Heart left ventricle (tissue), 16 donors: ENCODE measurements at regions not wholly inside any gene's neighbourhood (a gene's known extent, or its start where the extent isn't known, plus 50 kb on each side); places are given as distances from the start of the nearest gene placed in this dataset.

Experiments used
- ATAC-seq, 4 donors: fragments of 200-7000 bp; cut with Tn5 transposase; one replicate each; pipeline ENCODE4 v1.9.1; 2020 to 2022; ENCODE audit warnings: moderate library complexity in 4 of 4, mild to moderate bottlenecking in 3 of 4, moderate number of reproducible peaks in 1 of 4
- DNase-seq, 5 donors: peaks; one replicate each; pipeline ENCODE4 v3.0.0-alpha.2; 2020
- H3K27ac ChIP-seq, 12 donors: fragments of 200-600 bp; sonication (generic) in 4 of 12; one replicate each; pipeline versions ENCODE4 v1.5.0 to v1.8.0; 2016 to 2022; ENCODE audit warnings: mild to moderate bottlenecking in 2 of 12
- H3K27me3 ChIP-seq, 9 donors: fragments of 200-600 bp; sonication (generic) in 2 of 9; one replicate each; pipeline versions ENCODE4 v1.5.1 to v1.8.0; 2016 to 2022; ENCODE audit warnings: mild to moderate bottlenecking in 3 of 9
- H3K36me3 ChIP-seq, 9 donors: fragments of 200-600 bp; sonication (generic) in 2 of 9; one replicate each; pipeline versions ENCODE4 v1.5.0 to v1.8.0; 2018 to 2022; ENCODE audit warnings: mild to moderate bottlenecking in 2 of 9
- H3K4me1 ChIP-seq, 12 donors: fragments of 200-600 bp; sonication (generic) in 4 of 12; one replicate each; pipeline versions ENCODE4 v1.5.0 to v1.8.0; 2016 to 2022; ENCODE audit warnings: mild to moderate bottlenecking in 3 of 12
- H3K4me3 ChIP-seq, 12 donors: fragments of 200-600 bp; sonication (generic) in 4 of 12; one replicate each; pipeline versions ENCODE4 v1.5.0 to v1.8.0; 2017 to 2022; ENCODE audit warnings: mild to moderate bottlenecking in 9 of 12, moderate library complexity in 4 of 12
- H3K9me3 ChIP-seq, 12 donors: fragments of 200-600 bp; sonication (generic) in 4 of 12; one replicate each; pipeline versions ENCODE4 v1.5.0 to v1.8.0; 2016 to 2022; ENCODE audit warnings: mild to moderate bottlenecking in 1 of 12
- POLR2A ChIP-seq, 2 donors: fragments of 450-650 bp; IDR thresholded peaks; one replicate each; pipeline ENCODE4 v1.6.1; 2017; ENCODE audit warnings: antibody characterized with exemption in 2 of 2, mild to moderate bottlenecking in 2 of 2, moderate library complexity in 2 of 2
- WGBS, 4 donors: extraction: QIAGEN DNeasy Blood & Tissue Kit in 2 of 4; methylation state at CpG; one replicate each; pipeline versions ENCODE4 v1.1.5 to v1.1.7; 2013 to 2018; 5-methylcytosine and 5-hydroxymethylcytosine counted together
- intact Hi-C, 10 donors: fragments of 100-400 bp; cut with DNase I; formaldehyde crosslinking; loops; one replicate each; pipeline versions ENCODE4 v1.11.1 to v1.14.2; 2022
- TF ChIP-seq, protein P1 (sequence below), 12 donors: fragments of 200-600 bp; sonication (generic) in 4 of 12; IDR thresholded peaks; one replicate each; pipeline versions ENCODE4 v1.5.0 to v1.8.0; 2018 to 2022; ENCODE audit warnings: antibody characterized with exemption in 12 of 12, mild to moderate bottlenecking in 5 of 12
- donor health status: ischemic (EF 13 %, LVEDD 7.1; RV severe dilation, severe dysfunction).
- donor health status: healthy with polysubstance abuse.
- donor health status: DM: no; HTN: yes; CAD: no.
- donor health status: DM: no; HTN: no; CAD: no.
- donor health status: ischemic (EF 25% LVEDD 6.9; RV normal size, moderate dysfunction).
- donor health status: ischemic (EF 25% LVEDD 5.7; RV mildly dilated, moderate dysfunction).
- donor health status: healthy.
- donor health status: DM: yes; HTN: yes; CAD: no.
- donor health status: ischemic (EF 35%, LVEDD 5.7; RV mildly dilated, moderate dysfunction).
- donor health status: nonischemic (EF 11% LVEDD 7.7; RV severe dilation, severe dysfunction).
- donor health status: DM: yes; HTN: yes; CAD: no.
- donor health status: PGD.
- donor health status: ischemic (EF 29% LVEDD 5.4; RV normal size, mild dysfunction).
- donor health status: nonischemic (EF 23%, LVEDD 6.1; RV moderate dilation, normal function).

DNA sequence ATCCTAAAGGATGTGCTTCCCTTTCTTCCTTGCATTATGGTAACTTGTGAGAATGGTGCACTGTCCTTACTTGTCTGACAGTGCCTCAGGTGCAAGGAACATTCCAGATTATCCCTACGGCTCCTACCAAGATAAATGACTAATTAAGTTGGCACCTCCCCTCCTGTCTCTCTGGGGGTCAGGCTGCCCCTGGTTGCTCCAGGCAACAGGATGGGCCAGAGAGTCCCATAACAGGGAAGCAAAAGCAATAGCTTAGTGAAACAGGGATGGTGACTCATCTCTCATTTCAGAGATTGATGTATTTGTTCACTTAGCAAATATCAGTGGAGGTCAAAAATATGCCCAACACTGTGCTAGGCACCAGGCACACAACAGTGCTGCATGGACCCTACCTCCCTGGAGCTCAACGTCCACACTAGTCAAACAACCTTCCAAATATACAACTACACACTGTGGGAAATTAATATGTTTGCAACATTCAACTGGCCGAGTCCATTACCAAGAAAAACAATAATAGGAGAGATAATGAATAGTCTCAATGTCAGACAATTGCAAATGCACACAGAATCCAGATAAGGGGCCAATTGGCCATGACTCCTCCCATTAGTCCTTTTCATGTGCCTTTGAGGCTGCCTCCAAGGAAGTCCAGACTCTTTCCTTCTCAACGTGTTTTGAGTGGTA, 249.0 kb downstream of the TLE3 start:
- H3K27me3 ChIP-seq: peaks cover 0 to 17% (median 0%) of the 10 kb centered on the region in 9 donors
- H3K27ac ChIP-seq: no peak overlapping the region
- H3K9me3 ChIP-seq: peaks cover 0 to 4% (median 0%) of the 10 kb centered on the region in 12 donors
- intact Hi-C loops: no loop called here
- no peak for ATAC-seq
- no peak for DNase-seq
- H3K36me3 ChIP-seq: no peaks in the 10 kb centered on the region
- WGBS, 4 donors: 42 to 48% (median 46%) methylated on average over 4 of the region's 4 CpGs
- no peak overlapping the region for H3K4me3 ChIP-seq
- H3K4me1 ChIP-seq: peaks cover 0 to 6% (median 0%) of the 10 kb centered on the region in 12 donors
- TF ChIP-seq, protein P1, sequence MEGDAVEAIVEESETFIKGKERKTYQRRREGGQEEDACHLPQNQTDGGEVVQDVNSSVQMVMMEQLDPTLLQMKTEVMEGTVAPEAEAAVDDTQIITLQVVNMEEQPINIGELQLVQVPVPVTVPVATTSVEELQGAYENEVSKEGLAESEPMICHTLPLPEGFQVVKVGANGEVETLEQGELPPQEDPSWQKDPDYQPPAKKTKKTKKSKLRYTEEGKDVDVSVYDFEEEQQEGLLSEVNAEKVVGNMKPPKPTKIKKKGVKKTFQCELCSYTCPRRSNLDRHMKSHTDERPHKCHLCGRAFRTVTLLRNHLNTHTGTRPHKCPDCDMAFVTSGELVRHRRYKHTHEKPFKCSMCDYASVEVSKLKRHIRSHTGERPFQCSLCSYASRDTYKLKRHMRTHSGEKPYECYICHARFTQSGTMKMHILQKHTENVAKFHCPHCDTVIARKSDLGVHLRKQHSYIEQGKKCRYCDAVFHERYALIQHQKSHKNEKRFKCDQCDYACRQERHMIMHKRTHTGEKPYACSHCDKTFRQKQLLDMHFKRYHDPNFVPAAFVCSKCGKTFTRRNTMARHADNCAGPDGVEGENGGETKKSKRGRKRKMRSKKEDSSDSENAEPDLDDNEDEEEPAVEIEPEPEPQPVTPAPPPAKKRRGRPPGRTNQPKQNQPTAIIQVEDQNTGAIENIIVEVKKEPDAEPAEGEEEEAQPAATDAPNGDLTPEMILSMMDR (IDR thresholded peaks at IDR 0.05): no peak
- no peak for TF ChIP-seq POLR2A (IDR thresholded peaks at IDR 0.05)

DNA sequence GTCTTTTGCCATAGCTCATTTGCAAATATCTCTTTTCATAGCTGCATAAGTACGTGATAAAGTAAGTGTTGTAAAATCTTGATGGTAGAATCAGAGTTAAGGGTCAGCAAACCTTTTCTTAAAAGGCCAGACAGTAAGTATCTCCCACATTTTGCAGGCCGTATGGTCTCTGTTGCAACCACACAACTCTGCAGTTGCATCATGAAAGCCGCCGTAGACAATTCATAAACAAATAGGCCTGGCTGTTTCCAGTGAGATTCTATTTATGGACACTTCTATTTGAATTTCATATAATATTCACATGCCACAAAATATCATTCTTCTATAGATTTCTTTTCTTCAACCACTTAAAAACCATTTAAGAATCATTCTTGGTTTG, 248.5 kb downstream of the TLE3 start:
- H3K9me3 ChIP-seq: peaks cover 0 to 4% (median 0%) of the 10 kb centered on the region in 12 donors
- intact Hi-C loops: no loop called here
- no peak overlapping the region for H3K4me3 ChIP-seq
- H3K27me3 ChIP-seq: peaks cover 0 to 14% (median 0%) of the 10 kb centered on the region in 9 donors
- H3K4me1 ChIP-seq: peaks cover 0 to 2% (median 0%) of the 10 kb centered on the region in 12 donors
- DNase-seq: no peak
- 83 to 87% (median 84%) methylated on average over 4 of the region's 4 CpGs for WGBS, 4 donors
- no peak overlapping the region for H3K27ac ChIP-seq
- TF ChIP-seq, protein P1 (IDR thresholded peaks at IDR 0.05): no peak
- TF ChIP-seq POLR2A (IDR thresholded peaks at IDR 0.05): no peak
- no peaks in the 10 kb centered on the region for H3K36me3 ChIP-seq
- no peak for ATAC-seq

DNA sequence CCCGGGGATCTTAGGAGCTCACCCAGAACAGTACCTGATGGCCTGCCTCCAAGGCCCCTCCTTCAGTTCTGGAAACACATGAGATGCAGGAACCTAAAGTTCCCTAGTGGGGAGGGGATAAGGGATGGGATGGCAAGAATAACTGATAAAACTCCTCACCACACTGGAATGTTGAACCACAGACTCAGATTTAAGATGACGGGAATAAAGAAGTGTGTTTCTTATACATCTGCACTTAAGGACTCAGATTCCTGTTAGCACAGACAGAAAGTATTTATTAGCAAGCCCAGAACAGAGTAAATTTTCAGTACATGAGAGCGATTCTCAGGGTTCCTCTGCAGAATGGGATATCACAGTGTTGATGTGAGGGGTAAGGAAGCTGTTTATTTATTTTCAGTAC, 245.2 kb downstream of the TLE3 start:
- Histone ChIP-seq H3K4me1 (no peaks in the 10 kb centered on the region), H3K9me3 (no peaks in the 10 kb centered on the region), H3K4me3 (no peak overlapping the region), H3K27me3 (peaks cover 0 to 21% (median 0%) of the 10 kb centered on the region in 9 donors), H3K36me3 (no peaks in the 10 kb centered on the region), H3K27ac (no peak overlapping the region)
- no peak for DNase-seq
- intact Hi-C loops: no loop called here
- no peak for ATAC-seq
- 90 to 96% (median 92%) methylated on average over 3 of the region's 3 CpGs for WGBS, 4 donors
- TF ChIP-seq, protein P1 (IDR thresholded peaks at IDR 0.05): no peak
- no peak for TF ChIP-seq POLR2A (IDR thresholded peaks at IDR 0.05)

DNA sequence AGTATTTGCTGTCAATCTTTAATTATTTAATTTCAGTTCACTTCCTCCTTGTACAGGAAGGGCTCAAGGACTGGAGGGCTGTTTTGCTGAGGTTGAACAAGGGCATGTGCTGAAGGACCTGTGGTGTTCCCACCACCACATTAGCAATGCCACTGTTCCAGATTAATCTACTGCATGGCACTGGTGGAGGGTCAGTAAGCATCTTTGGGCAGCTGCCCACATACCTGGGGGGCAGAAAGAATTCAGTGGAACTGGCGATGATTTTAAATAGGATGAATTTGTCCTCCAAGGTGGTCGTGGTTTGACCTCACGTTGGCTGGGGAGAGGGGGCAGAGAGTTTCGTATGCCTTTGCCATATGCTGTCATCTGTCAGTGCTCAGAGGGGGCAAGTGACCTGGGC, 244.8 kb downstream of the TLE3 start:
- no peak overlapping the region for H3K4me3 ChIP-seq
- TF ChIP-seq, protein P1 (IDR thresholded peaks at IDR 0.05): no peak
- TF ChIP-seq POLR2A (IDR thresholded peaks at IDR 0.05): no peak
- H3K27ac ChIP-seq: no peak overlapping the region
- intact Hi-C loops: no loop called here
- H3K36me3 ChIP-seq: no peaks in the 10 kb centered on the region
- 74 to 93% (median 87%) methylated on average over 4 of the region's 4 CpGs for WGBS, 4 donors
- H3K27me3 ChIP-seq: peaks cover 0 to 21% (median 0%) of the 10 kb centered on the region in 9 donors
- no peaks in the 10 kb centered on the region for H3K4me1 ChIP-seq
- DNase-seq (no peak), ATAC-seq (no peak)
- no peaks in the 10 kb centered on the region for H3K9me3 ChIP-seq
